Colonic mucosa (tissue), 4 donors: ENCODE measurements at regions not wholly inside any gene's neighbourhood (a gene's known extent, or its start where the extent isn't known, plus 50 kb on each side); places are given as distances from the start of the nearest gene placed in this dataset.

Source experiments
- DNase-seq: peaks from one replicate; pipeline ENCODE4 v3.0.0-alpha.2; 2020
- H3K27ac ChIP-seq: fragments of 200-600 bp; one replicate; pipeline ENCODE4 v1.8.0; 2021
- H3K27me3 ChIP-seq: fragments of 200-600 bp; one replicate; pipeline ENCODE4 v1.8.0; 2021
- H3K36me3 ChIP-seq: fragments of 200-600 bp; one replicate; pipeline ENCODE4 v1.8.0; 2021
- H3K4me1 ChIP-seq: fragments of 200-600 bp; one replicate; pipeline ENCODE4 v1.8.0; 2021; ENCODE audit warnings: mild to moderate bottlenecking
- H3K4me3 ChIP-seq: fragments of 200-600 bp; one replicate; pipeline ENCODE4 v1.8.0; 2021
- H3K9ac ChIP-seq, 2 donors: one replicate each; pipeline ENCODE4 v1.7.0; 2013; ENCODE audit warnings: control low read depth in 2 of 2, low read depth in 2 of 2, low read length in 2 of 2
- H3K9me3 ChIP-seq: fragments of 200-600 bp; one replicate; pipeline ENCODE4 v1.8.0; 2021
- intact Hi-C: fragments of 100-400 bp; cut with DNase I; formaldehyde crosslinking; loops from one replicate; pipeline ENCODE4 v1.14.1; 2022
- TF ChIP-seq, protein P1 (sequence below): fragments of 200-600 bp; IDR thresholded peaks from one replicate; pipeline ENCODE4 v1.8.0; 2022; ENCODE audit warnings: antibody characterized with exemption, mild to moderate bottlenecking
- donor health status: healthy.
- donor health status: DM: no; HTN: no; CAD: no.
- donor health status: DM: no; HTN: no; CAD: no.

DNA sequence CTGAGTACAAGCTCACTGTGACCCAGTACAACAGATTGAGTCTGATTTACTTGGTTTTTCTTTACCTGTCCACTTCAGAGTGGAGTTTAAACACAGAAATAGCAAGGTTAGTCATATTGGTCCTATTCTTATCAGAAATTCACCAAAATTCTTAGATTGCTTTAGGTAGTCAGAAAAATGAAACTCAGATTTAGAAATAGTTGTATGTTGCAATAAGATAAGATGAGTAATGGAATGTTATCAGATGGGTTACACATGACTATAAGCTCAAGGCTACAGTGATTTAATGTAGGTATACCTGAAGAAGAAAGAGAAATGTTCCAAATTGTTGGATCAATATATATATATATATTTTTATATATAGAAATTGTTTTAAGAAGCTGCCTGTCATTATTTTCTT, 524.1 kb downstream of the LRFN5 start:
- intact Hi-C loops: no loop called here
- Histone ChIP-seq H3K4me3 (no peak overlapping the region), H3K27ac (no peak overlapping the region)

DNA sequence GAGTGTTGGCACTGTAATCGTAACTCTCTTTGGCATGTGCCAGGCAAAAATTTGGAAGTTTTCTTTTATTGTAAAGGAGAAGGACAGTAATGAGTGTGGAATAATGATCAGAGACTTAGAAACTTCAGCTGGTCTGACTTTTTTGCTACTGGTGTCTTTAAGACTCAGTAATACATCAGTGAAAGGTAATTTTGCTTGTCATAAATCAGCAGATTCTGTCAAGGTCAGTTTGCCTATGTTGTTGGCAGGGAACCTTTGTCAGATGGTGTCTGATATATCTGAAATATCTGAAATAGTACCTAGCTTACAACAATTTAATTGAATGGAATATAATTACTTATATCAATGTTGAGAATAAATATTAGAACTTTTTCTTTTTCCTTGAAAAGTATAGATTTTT, 516.9 kb downstream of the LRFN5 start:
- TF ChIP-seq, protein P1, sequence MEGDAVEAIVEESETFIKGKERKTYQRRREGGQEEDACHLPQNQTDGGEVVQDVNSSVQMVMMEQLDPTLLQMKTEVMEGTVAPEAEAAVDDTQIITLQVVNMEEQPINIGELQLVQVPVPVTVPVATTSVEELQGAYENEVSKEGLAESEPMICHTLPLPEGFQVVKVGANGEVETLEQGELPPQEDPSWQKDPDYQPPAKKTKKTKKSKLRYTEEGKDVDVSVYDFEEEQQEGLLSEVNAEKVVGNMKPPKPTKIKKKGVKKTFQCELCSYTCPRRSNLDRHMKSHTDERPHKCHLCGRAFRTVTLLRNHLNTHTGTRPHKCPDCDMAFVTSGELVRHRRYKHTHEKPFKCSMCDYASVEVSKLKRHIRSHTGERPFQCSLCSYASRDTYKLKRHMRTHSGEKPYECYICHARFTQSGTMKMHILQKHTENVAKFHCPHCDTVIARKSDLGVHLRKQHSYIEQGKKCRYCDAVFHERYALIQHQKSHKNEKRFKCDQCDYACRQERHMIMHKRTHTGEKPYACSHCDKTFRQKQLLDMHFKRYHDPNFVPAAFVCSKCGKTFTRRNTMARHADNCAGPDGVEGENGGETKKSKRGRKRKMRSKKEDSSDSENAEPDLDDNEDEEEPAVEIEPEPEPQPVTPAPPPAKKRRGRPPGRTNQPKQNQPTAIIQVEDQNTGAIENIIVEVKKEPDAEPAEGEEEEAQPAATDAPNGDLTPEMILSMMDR: no peak
- H3K4me1 ChIP-seq: no peaks in the 10 kb centered on the region
- no peak for DNase-seq
- H3K27me3 ChIP-seq: no peaks in the 10 kb centered on the region
- no peak overlapping the region for H3K27ac ChIP-seq
- intact Hi-C loops: no loop called here
- no peak overlapping the region for H3K9ac ChIP-seq
- H3K36me3 ChIP-seq: no peaks in the 10 kb centered on the region
- no peak overlapping the region for H3K4me3 ChIP-seq
- no peaks in the 10 kb centered on the region for H3K9me3 ChIP-seq

More for the DNA sequence above, 524.1 kb downstream of the LRFN5 start:
- Histone ChIP-seq H3K9me3 (no peaks in the 10 kb centered on the region), H3K4me1 (no peaks in the 10 kb centered on the region), H3K9ac (no peak overlapping the region), H3K36me3 (no peaks in the 10 kb centered on the region), H3K27me3 (no peaks in the 10 kb centered on the region)
- no peak for DNase-seq
- TF ChIP-seq, protein P1: no peak

DNA sequence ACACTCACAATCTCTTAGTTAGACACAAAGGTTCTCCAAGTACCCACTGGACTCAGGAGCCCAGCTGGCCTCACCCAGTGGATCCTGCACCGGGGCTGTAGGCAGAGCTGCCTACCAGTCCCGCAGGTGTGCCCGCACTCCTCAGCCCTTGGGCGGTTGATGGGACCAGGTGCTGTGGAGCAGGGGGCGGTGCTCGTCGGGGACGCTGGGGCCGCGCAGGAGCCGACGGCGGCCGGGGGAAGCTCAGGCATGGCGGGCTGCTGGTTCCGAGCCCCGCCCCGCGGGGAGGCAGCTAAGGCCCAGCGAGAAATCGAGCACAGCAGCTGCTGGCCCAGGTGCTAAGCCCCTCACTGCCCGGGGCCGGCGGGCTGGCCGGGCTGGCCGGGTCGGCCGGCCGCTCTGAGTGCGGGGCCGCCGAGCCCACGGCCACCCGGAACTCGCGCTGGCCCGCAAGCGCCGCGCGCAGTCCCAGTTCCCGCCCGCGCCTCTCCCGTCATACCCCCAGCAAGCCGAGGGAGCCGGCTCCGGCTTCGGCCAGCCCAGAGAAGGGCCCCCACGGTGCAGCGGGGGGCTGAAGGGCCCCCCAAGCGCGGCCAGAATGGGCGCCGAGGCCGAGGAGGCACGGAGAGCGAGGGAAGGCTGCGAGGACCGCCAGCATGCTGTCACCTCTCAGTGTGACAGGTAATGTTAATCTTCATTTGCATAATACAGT, 506.8 kb downstream of the LRFN5 start:
- no peaks in the 10 kb centered on the region for H3K27me3 ChIP-seq
- TF ChIP-seq, protein P1: no peak
- H3K4me3 ChIP-seq: no peak overlapping the region
- H3K9me3 ChIP-seq: no peaks in the 10 kb centered on the region
- intact Hi-C loops: no loop called here
- H3K36me3 ChIP-seq: no peaks in the 10 kb centered on the region
- no peak overlapping the region for H3K27ac ChIP-seq
- no peaks in the 10 kb centered on the region for H3K4me1 ChIP-seq
- no peak for DNase-seq
- H3K9ac ChIP-seq: no peak overlapping the region

DNA sequence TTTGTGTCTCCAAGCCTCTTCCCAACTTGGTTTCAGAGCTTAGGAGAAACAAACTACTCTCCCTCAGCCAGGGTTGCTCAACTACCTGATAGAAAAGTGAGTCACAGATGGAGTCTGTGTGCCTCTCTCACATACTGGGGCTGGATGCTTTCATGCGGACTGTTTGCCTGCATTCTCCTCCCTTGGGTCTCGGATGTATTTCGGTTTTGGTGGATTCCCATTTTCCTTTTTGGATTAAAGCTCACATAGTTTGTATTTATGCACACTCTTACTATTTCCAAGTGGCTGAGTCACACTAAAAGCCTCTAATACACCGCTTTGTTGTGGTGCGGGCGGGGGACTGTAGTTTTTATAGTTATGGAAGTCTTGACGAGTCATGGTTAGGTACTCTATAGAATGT, 505.4 kb downstream of the LRFN5 start:
- Histone ChIP-seq H3K27ac (no peak overlapping the region), H3K4me3 (no peak overlapping the region), H3K4me1 (no peaks in the 10 kb centered on the region), H3K9me3 (no peaks in the 10 kb centered on the region), H3K27me3 (no peaks in the 10 kb centered on the region), H3K9ac (no peak overlapping the region), H3K36me3 (no peaks in the 10 kb centered on the region)
- TF ChIP-seq, protein P1: no peak
- intact Hi-C loops: no loop called here
- DNase-seq: no peak

DNA sequence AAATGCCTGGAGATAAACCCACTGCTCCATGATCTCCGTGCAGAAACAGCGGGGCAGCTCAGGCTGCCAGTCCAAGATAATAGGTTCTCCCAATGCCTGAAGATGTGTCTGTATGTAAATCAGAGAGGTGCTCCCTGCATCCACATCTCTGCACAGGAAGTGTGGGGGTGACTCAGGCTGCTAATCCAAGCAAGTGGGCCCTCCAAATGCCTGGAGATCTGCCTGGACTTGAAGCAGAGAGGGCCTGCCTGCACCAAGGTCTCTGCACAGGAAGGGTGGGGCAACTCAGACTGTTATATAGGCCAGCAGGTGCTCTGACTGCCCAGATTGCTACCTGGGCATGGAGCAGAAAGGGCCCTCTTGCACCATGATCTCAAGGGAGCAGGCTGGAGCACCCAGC, 504.7 kb downstream of the LRFN5 start:
- Histone ChIP-seq H3K36me3 (no peaks in the 10 kb centered on the region), H3K4me1 (no peaks in the 10 kb centered on the region), H3K4me3 (no peak overlapping the region), H3K9me3 (no peaks in the 10 kb centered on the region), H3K27me3 (no peaks in the 10 kb centered on the region), H3K27ac (no peak overlapping the region), H3K9ac (no peak overlapping the region)
- intact Hi-C loops: no loop called here
- TF ChIP-seq, protein P1: no peak
- DNase-seq: no peak
